Stimulated activated naive CD8-positive, alpha-beta T cell treated with anti-CD3 and anti-CD28 coated beads, Interleukin-15, amount 100 ng/mL, for 72 hours (primary cell): ENCODE measurements at regions not wholly inside any gene's neighbourhood (a gene's known extent, or its start where the extent isn't known, plus 50 kb on each side); places are given as distances from the start of the nearest gene placed in this dataset.

ENCODE experiments used
- ATAC-seq: fragments of 150-1000 bp; cut with Tn5 transposase; 2 replicates; pipeline ENCODE4 v1.10.0; 2021; ENCODE audit warnings: mild to moderate bottlenecking, moderate library complexity
- DNase-seq, 2 donors: peaks; one replicate each; pipeline ENCODE4 v3.0.0; 2021 to 2022
- H3K27ac Mint-ChIP-seq, 2 donors: one replicate each; pipeline ENCODE4 v1.8.0; 2022; ENCODE audit warnings: mild to moderate bottlenecking in 2 of 2, mixed read lengths in 2 of 2, moderate library complexity in 2 of 2
- H3K27me3 Mint-ChIP-seq: one replicate; pipeline ENCODE4 v1.8.0; 2022; ENCODE audit warnings: mixed read lengths
- H3K4me1 Mint-ChIP-seq: one replicate; pipeline ENCODE4 v1.8.0; 2022; ENCODE audit warnings: mild to moderate bottlenecking, mixed read lengths
- H3K4me3 Mint-ChIP-seq, 2 donors: one replicate each; pipeline ENCODE4 v1.8.0; 2022; ENCODE audit warnings: mild to moderate bottlenecking in 2 of 2, mixed read lengths in 2 of 2, moderate library complexity in 1 of 2
- H3K9me3 Mint-ChIP-seq, 2 donors: one replicate each; pipeline ENCODE4 v1.8.0; 2022; ENCODE audit warnings: mixed read lengths in 2 of 2

- Mint-ChIP-seq H3K27me3 (peaks cover 4% of the 10 kb centered on the region), H3K4me3 (no peak overlapping the region), H3K9me3 (no peaks in the 10 kb centered on the region), H3K27ac (no peak overlapping the region), H3K4me1 (no peaks in the 10 kb centered on the region)
- no peak for DNase-seq
- ATAC-seq = no peak
Measured at GRCh38 chr1:209420276-209420675, 163.2 kb upstream of the CAMK1G start.

GRCh38 chr1:209421186-209421585 lies 162.3 kb upstream of the CAMK1G start:
- no peaks in the 10 kb centered on the region for H3K9me3 Mint-ChIP-seq

GRCh38 chr1:209421978-209422680 lies 161.4 kb upstream of the CAMK1G start:
- ATAC-seq (no peak), DNase-seq (no peak)
- H3K27ac Mint-ChIP-seq = no peak overlapping the region
- peaks cover 20% of the 10 kb centered on the region for H3K27me3 Mint-ChIP-seq
- peaks cover 6% of the 10 kb centered on the region for H3K4me1 Mint-ChIP-seq
- H3K4me3 Mint-ChIP-seq = no peak overlapping the region
- no peaks in the 10 kb centered on the region for H3K9me3 Mint-ChIP-seq

More at GRCh38 chr1:209421186-209421585, 162.3 kb upstream of the CAMK1G start:
- ATAC-seq (no peak), DNase-seq (no peak)
- no peak overlapping the region for H3K4me3 Mint-ChIP-seq
- H3K4me1 Mint-ChIP-seq = peaks cover 6% of the 10 kb centered on the region
- no peak overlapping the region for H3K27ac Mint-ChIP-seq
- H3K27me3 Mint-ChIP-seq = peaks cover 10% of the 10 kb centered on the region

GRCh38 chr1:209425959-209426358 lies 157.6 kb upstream of the CAMK1G start:
- Mint-ChIP-seq H3K9me3 (no peaks in the 10 kb centered on the region), H3K27ac (peak overlapping the region; percentile 2 to 78), H3K4me1 (peaks cover 6% of the 10 kb centered on the region), H3K27me3 (peaks cover 50% of the 10 kb centered on the region), H3K4me3 (no peak overlapping the region)
- ATAC-seq = peak; percentile 38
- DNase-seq = no peak

- Mint-ChIP-seq H3K4me3 (no peak overlapping the region), H3K9me3 (no peaks in the 10 kb centered on the region), H3K27ac (no peak overlapping the region), H3K27me3 (peaks cover 63% of the 10 kb centered on the region), H3K4me1 (peaks cover 6% of the 10 kb centered on the region)
- no peak for ATAC-seq
- DNase-seq = no peak
Measured at GRCh38 chr1:209427277-209427676, 156.2 kb upstream of the CAMK1G start.

GRCh38 chr1:209427811-209428210 lies 155.7 kb upstream of the CAMK1G start:
- Mint-ChIP-seq H3K9me3 (no peaks in the 10 kb centered on the region), H3K27ac (no peak overlapping the region), H3K4me1 (peaks cover 6% of the 10 kb centered on the region), H3K27me3 (peaks cover 63% of the 10 kb centered on the region), H3K4me3 (no peak overlapping the region)
- no peak for DNase-seq
- no peak for ATAC-seq

- no peak overlapping the region for H3K27ac Mint-ChIP-seq
- no peak for ATAC-seq
- peaks cover 6% of the 10 kb centered on the region for H3K4me1 Mint-ChIP-seq
- no peak for DNase-seq
- H3K4me3 Mint-ChIP-seq = no peak overlapping the region
- H3K9me3 Mint-ChIP-seq = no peaks in the 10 kb centered on the region
- H3K27me3 Mint-ChIP-seq = peaks cover 63% of the 10 kb centered on the region
Measured at GRCh38 chr1:209428241-209428921, 155.1 kb upstream of the CAMK1G start.

GRCh38 chr1:209429611-209430010 lies 153.9 kb upstream of the CAMK1G start:
- peaks cover 6% of the 10 kb centered on the region for H3K4me1 Mint-ChIP-seq
- peaks cover 64% of the 10 kb centered on the region for H3K27me3 Mint-ChIP-seq
- DNase-seq (no peak), ATAC-seq (no peak)
- H3K4me3 Mint-ChIP-seq = no peak overlapping the region
- no peaks in the 10 kb centered on the region for H3K9me3 Mint-ChIP-seq
- H3K27ac Mint-ChIP-seq = no peak overlapping the region

- ATAC-seq = no peak
- Mint-ChIP-seq H3K4me1 (peaks cover 6% of the 10 kb centered on the region), H3K4me3 (no peak overlapping the region), H3K27ac (no peak overlapping the region), H3K27me3 (peaks cover 69% of the 10 kb centered on the region), H3K9me3 (no peaks in the 10 kb centered on the region)
- no peak for DNase-seq
Measured at GRCh38 chr1:209430107-209430506, 153.4 kb upstream of the CAMK1G start.

- Mint-ChIP-seq H3K4me3 (no peak overlapping the region), H3K4me1 (peaks cover 3% of the 10 kb centered on the region), H3K27ac (no peak overlapping the region), H3K27me3 (peaks cover 67% of the 10 kb centered on the region), H3K9me3 (no peaks in the 10 kb centered on the region)
- ATAC-seq (no peak), DNase-seq (no peak)
Measured at GRCh38 chr1:209430821-209431259, 152.7 kb upstream of the CAMK1G start.

GRCh38 chr1:209431402-209431801 lies 152.1 kb upstream of the CAMK1G start:
- Mint-ChIP-seq H3K27me3 (peaks cover 62% of the 10 kb centered on the region), H3K4me1 (no peaks in the 10 kb centered on the region), H3K27ac (no peak overlapping the region), H3K9me3 (no peaks in the 10 kb centered on the region), H3K4me3 (no peak overlapping the region)
- ATAC-seq (no peak), DNase-seq (no peak)

GRCh38 chr1:209431813-209432442 lies 151.6 kb upstream of the CAMK1G start:
- Mint-ChIP-seq H3K27ac (no peak overlapping the region), H3K9me3 (no peaks in the 10 kb centered on the region), H3K27me3 (peaks cover 56% of the 10 kb centered on the region), H3K4me1 (no peaks in the 10 kb centered on the region), H3K4me3 (no peak overlapping the region)
- DNase-seq (no peak), ATAC-seq (no peak)

GRCh38 chr1:209432443-209432825 lies 151.1 kb upstream of the CAMK1G start:
- no peaks in the 10 kb centered on the region for H3K9me3 Mint-ChIP-seq
- no peaks in the 10 kb centered on the region for H3K4me1 Mint-ChIP-seq
- H3K4me3 Mint-ChIP-seq = no peak overlapping the region
- DNase-seq (no peak), ATAC-seq (no peak)
- H3K27me3 Mint-ChIP-seq = peaks cover 51% of the 10 kb centered on the region
- no peak overlapping the region for H3K27ac Mint-ChIP-seq

GRCh38 chr1:209433649-209434031 lies 149.9 kb upstream of the CAMK1G start:
- no peak overlapping the region for H3K4me3 Mint-ChIP-seq
- DNase-seq = no peak
- peaks cover 42% of the 10 kb centered on the region for H3K27me3 Mint-ChIP-seq

GRCh38 chr1:209434066-209434465 lies 149.4 kb upstream of the CAMK1G start:
- no peak overlapping the region for H3K27ac Mint-ChIP-seq
- no peak for ATAC-seq
- H3K4me1 Mint-ChIP-seq = no peaks in the 10 kb centered on the region
- no peaks in the 10 kb centered on the region for H3K9me3 Mint-ChIP-seq
- no peak overlapping the region for H3K4me3 Mint-ChIP-seq
- DNase-seq = no peak
- H3K27me3 Mint-ChIP-seq = peaks cover 41% of the 10 kb centered on the region

More at GRCh38 chr1:209433649-209434031, 149.9 kb upstream of the CAMK1G start:
- H3K9me3 Mint-ChIP-seq = no peaks in the 10 kb centered on the region
- ATAC-seq = no peak
- no peaks in the 10 kb centered on the region for H3K4me1 Mint-ChIP-seq
- H3K27ac Mint-ChIP-seq = no peak overlapping the region

GRCh38 chr1:209434631-209435217 lies 148.8 kb upstream of the CAMK1G start:
- H3K4me1 Mint-ChIP-seq = no peaks in the 10 kb centered on the region
- no peak for DNase-seq
- ATAC-seq = no peak

More at GRCh38 chr1:209434631-209435217, 148.8 kb upstream of the CAMK1G start:
- Mint-ChIP-seq H3K27me3 (peaks cover 34% of the 10 kb centered on the region), H3K27ac (no peak overlapping the region), H3K4me3 (no peak overlapping the region), H3K9me3 (no peaks in the 10 kb centered on the region)
